ENCODE measurements at regions not wholly inside any gene's neighbourhood (a gene's known extent, or its start where the extent isn't known, plus 50 kb on each side); places are given as distances from the start of the nearest gene placed in this dataset.

DNA sequence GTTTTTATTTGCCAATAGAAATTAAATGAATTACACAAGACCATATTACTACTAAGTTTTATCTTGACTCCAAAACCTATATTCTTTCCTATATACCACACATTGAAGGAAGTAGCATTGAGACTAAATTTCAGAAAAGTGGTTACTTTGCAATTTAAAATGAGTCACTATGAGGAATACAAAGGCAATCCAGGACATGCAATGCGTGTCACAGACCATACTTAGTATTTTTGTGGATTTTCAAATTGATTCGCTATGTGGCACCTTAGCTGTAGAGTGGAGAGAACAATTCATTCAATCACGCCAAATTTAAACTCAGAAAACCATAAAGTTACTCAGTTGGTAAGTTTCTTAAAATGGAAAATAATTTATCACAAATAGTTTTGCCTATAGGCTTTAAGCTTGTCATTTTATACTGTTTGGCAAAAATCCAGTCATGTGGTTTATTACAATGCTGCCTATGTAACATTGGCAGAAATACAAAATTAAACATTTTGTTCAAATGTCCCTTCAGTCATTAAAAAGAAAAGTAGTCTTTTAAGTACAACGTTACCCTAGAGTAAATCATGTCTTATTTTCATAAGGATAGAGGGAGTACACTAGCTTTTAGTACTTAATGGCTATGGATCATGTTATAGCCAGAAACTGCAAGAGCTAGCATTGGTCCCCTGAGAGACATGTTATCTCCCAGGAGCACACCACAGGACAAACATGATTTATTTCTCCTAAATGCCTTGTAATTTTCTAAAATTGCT, 222.8 kb upstream of the CDH7 start:
- no peak for TF ChIP-seq ZNF274 (IDR thresholded peaks at IDR 0.05; ENCODE audit: low read depth, low read length)
- no peak for TF ChIP-seq YY1 (IDR thresholded peaks at IDR 0.05; ENCODE audit: insufficient read depth, insufficient read length)
